HL-60 (cell line): ENCODE measurements at regions not wholly inside any gene's neighbourhood (a gene's known extent, or its start where the extent isn't known, plus 50 kb on each side); places are given as distances from the start of the nearest gene placed in this dataset.

ENCODE experiments used
- DNase-seq, 2 experiments: peaks; one replicate each; pipeline ENCODE4 v3.0.0-alpha.2; 2010 to 2020; ENCODE audit warnings: low read depth in 1 of 2, low spot score in 1 of 2
- H3K27ac ChIP-seq: fragments of 250-450 bp; sonication (Bioruptor Pico); replicated peaks from 2 replicates; pipeline ENCODE4 v1.5.1; 2020; ENCODE audit warnings: mild to moderate bottlenecking, moderate library complexity
- H3K27me3 ChIP-seq: fragments of 250-450 bp; sonication (Bioruptor Pico); 2 replicates; pipeline ENCODE4 v1.5.1; 2021; ENCODE audit warnings: mild to moderate bottlenecking, moderate library complexity; ENCODE audit not compliant: insufficient read depth, poor library complexity, severe bottlenecking
- H3K4me3 ChIP-seq: replicated peaks from 2 replicates; pipeline ENCODE4 v1.5.1; 2011; ENCODE audit warnings: mild to moderate bottlenecking, control low read depth, low read length; ENCODE audit not compliant: insufficient read depth
- GABPA ChIP-seq: IDR thresholded peaks from 2 replicates; pipeline ENCODE4 v1.6.1; 2012; ENCODE audit warnings: low read depth
- POLR2AphosphoS5 ChIP-seq: IDR thresholded peaks from 2 replicates; pipeline ENCODE4 v1.6.1; 2012; ENCODE audit warnings: low read depth
- SPI1 ChIP-seq: IDR thresholded peaks from 2 replicates; pipeline ENCODE4 v1.6.1; 2012; ENCODE audit warnings: low read depth, mild to moderate bottlenecking, borderline replicate concordance
- TF ChIP-seq, protein P1 (sequence below): IDR thresholded peaks from 2 replicates; pipeline ENCODE4 v1.6.1; 2012; ENCODE audit warnings: low read depth; ENCODE audit not compliant: insufficient replicate concordance
- TF ChIP-seq, protein P2 (sequence below): IDR thresholded peaks from one replicate; pipeline ENCODE4 v1.5.1; 2011; ENCODE audit warnings: low read length, control low read depth, inconsistent platforms; ENCODE audit not compliant: insufficient read depth

DNA sequence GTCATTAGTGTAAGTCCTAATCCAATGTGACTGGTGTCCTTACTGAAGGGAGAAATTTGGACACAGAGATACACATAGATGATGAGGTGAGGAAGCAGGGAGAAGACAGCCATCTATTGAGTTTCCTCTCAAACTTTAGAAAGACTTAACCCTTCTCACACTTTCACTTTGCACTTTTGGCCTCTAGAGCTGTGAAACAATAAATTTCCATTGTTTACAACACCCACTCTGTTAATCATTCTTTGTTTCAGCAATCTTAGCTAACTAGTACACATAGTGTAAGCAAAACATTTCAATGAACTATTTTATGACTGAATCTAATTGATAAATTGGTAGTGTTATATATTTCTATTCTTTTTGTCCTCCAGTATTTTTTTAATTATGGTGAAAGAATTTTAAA is 1092.8 kb upstream of the POT1 start:
- TF ChIP-seq, protein P1, sequence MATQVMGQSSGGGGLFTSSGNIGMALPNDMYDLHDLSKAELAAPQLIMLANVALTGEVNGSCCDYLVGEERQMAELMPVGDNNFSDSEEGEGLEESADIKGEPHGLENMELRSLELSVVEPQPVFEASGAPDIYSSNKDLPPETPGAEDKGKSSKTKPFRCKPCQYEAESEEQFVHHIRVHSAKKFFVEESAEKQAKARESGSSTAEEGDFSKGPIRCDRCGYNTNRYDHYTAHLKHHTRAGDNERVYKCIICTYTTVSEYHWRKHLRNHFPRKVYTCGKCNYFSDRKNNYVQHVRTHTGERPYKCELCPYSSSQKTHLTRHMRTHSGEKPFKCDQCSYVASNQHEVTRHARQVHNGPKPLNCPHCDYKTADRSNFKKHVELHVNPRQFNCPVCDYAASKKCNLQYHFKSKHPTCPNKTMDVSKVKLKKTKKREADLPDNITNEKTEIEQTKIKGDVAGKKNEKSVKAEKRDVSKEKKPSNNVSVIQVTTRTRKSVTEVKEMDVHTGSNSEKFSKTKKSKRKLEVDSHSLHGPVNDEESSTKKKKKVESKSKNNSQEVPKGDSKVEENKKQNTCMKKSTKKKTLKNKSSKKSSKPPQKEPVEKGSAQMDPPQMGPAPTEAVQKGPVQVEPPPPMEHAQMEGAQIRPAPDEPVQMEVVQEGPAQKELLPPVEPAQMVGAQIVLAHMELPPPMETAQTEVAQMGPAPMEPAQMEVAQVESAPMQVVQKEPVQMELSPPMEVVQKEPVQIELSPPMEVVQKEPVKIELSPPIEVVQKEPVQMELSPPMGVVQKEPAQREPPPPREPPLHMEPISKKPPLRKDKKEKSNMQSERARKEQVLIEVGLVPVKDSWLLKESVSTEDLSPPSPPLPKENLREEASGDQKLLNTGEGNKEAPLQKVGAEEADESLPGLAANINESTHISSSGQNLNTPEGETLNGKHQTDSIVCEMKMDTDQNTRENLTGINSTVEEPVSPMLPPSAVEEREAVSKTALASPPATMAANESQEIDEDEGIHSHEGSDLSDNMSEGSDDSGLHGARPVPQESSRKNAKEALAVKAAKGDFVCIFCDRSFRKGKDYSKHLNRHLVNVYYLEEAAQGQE = no peak
- TF ChIP-seq POLR2AphosphoS5 = no peak
- TF ChIP-seq SPI1 = no peak
- Histone ChIP-seq H3K4me3 (no peak overlapping the region), H3K27me3 (no peaks in the 10 kb centered on the region), H3K27ac (no peak overlapping the region)
- no peak for DNase-seq

DNA sequence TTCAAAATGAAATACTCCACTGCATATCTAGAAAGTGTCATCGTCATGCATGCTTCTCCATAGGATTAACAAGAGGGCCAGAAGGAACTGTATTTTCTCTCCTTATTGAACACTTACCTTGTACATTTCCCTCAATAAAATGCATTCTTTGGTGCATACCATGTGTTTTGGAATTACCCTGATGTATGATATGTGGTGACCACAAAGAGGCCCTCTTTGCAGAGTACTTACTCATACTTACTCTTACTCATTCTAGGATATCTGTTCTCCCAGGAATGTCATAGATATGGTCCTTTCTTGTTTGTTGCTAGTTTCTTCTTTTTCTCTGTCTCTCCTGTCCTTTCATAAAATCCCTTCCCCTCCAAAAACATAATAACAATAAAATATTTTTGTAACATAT is 1087.1 kb upstream of the POT1 start:
- Histone ChIP-seq H3K27me3 (no peaks in the 10 kb centered on the region), H3K27ac (no peak overlapping the region), H3K4me3 (no peak overlapping the region)
- no peak for DNase-seq
- TF ChIP-seq, protein P1 = no peak
- TF ChIP-seq SPI1 (no peak), GABPA (no peak), POLR2AphosphoS5 (no peak)
- TF ChIP-seq, protein P2, sequence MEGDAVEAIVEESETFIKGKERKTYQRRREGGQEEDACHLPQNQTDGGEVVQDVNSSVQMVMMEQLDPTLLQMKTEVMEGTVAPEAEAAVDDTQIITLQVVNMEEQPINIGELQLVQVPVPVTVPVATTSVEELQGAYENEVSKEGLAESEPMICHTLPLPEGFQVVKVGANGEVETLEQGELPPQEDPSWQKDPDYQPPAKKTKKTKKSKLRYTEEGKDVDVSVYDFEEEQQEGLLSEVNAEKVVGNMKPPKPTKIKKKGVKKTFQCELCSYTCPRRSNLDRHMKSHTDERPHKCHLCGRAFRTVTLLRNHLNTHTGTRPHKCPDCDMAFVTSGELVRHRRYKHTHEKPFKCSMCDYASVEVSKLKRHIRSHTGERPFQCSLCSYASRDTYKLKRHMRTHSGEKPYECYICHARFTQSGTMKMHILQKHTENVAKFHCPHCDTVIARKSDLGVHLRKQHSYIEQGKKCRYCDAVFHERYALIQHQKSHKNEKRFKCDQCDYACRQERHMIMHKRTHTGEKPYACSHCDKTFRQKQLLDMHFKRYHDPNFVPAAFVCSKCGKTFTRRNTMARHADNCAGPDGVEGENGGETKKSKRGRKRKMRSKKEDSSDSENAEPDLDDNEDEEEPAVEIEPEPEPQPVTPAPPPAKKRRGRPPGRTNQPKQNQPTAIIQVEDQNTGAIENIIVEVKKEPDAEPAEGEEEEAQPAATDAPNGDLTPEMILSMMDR = no peak

DNA sequence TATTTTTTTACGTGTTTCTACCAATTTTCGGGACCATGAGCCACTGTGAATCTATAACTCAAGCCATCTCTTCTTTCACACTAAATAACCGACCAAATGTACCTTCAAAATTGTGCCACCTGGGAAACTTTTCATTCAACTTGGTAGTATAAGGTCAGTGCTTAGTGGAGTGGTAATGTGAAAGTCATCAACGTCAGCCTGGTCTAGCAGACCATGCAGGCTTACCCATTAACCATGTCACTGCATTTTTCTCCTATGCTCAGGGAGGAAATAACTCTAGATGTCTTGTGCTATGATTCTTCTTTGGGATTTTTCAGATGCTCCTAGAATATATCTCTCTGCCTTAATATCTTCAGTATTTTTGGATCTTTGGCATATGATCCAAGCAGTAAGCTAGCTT is 1075.4 kb upstream of the POT1 start:
- no peaks in the 10 kb centered on the region for H3K27me3 ChIP-seq
- DNase-seq = no peak
- H3K27ac ChIP-seq = no peak overlapping the region
- TF ChIP-seq, protein P1 = no peak
- no peak for TF ChIP-seq SPI1
- TF ChIP-seq, protein P2 = no peak
- no peak for TF ChIP-seq POLR2AphosphoS5
- no peak for TF ChIP-seq GABPA
- no peak overlapping the region for H3K4me3 ChIP-seq

DNA sequence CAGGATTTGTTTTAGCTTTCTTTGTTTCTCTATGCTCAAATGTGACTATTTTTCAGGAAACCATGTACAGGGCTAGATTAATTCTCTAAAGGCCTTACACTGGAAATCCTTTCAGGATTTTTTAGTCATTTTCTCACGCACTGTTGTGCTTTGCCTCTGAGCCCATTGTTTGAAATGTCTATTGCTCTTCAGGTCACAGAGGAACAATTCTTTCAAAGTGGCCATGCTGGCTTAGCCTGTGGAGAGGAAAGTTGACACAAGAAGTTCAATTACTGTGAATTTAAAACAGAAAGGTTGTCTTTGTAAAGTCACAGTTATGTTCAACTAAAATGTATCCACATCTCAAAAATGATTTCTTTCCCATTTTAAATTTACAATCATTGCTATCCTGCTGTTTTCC is 1071.7 kb upstream of the POT1 start:
- Histone ChIP-seq H3K27ac (no peak overlapping the region), H3K4me3 (no peak overlapping the region), H3K27me3 (no peaks in the 10 kb centered on the region)
- no peak for DNase-seq
- TF ChIP-seq POLR2AphosphoS5 = no peak
- TF ChIP-seq, protein P2 = no peak
- TF ChIP-seq, protein P1 = no peak
- no peak for TF ChIP-seq GABPA
- no peak for TF ChIP-seq SPI1
